Memory B cell (primary cell): ENCODE measurements at regions not wholly inside any gene's neighbourhood (a gene's known extent, or its start where the extent isn't known, plus 50 kb on each side); places are given as distances from the start of the nearest gene placed in this dataset.

Experiments
- ATAC-seq: fragments of 150-1000 bp; cut with Tn5 transposase; 2 replicates; pipeline ENCODE4 v1.10.0; 2021; ENCODE audit warnings: low read depth, mild to moderate bottlenecking, moderate library complexity
- DNase-seq, 2 donors: peaks; one replicate each; pipeline ENCODE4 v3.0.0; 2022; ENCODE audit warnings: low spot score in 2 of 2
- H3K27ac Mint-ChIP-seq: one replicate; pipeline ENCODE4 v1.8.0; 2022; ENCODE audit warnings: mild to moderate bottlenecking, moderate library complexity, mixed read lengths
- H3K27me3 Mint-ChIP-seq: one replicate; pipeline ENCODE4 v1.8.0; 2022; ENCODE audit warnings: mixed read lengths
- H3K36me3 Mint-ChIP-seq: one replicate; pipeline ENCODE4 v1.8.0; 2022; ENCODE audit warnings: mild to moderate bottlenecking, mixed read lengths
- H3K4me1 Mint-ChIP-seq: one replicate; pipeline ENCODE4 v1.8.0; 2022; ENCODE audit warnings: mixed read lengths
- H3K4me3 Mint-ChIP-seq: one replicate; pipeline ENCODE4 v1.8.0; 2022; ENCODE audit warnings: mild to moderate bottlenecking, moderate library complexity, mixed read lengths
- H3K9me3 Mint-ChIP-seq: one replicate; pipeline ENCODE4 v1.8.0; 2022; ENCODE audit warnings: mixed read lengths

GRCh38 chr14:66088656-66089055, 397.5 kb upstream of the CCDC196 start:
- H3K36me3 Mint-ChIP-seq: no peaks in the 10 kb centered on the region
- no peaks in the 10 kb centered on the region for H3K9me3 Mint-ChIP-seq
- no peaks in the 10 kb centered on the region for H3K4me1 Mint-ChIP-seq
- DNase-seq: no peak
- peaks cover 4% of the 10 kb centered on the region for H3K27me3 Mint-ChIP-seq
- no peak overlapping the region for H3K27ac Mint-ChIP-seq
- no peak for ATAC-seq
- H3K4me3 Mint-ChIP-seq: no peak overlapping the region

GRCh38 chr14:66092206-66092605, 394.0 kb upstream of the CCDC196 start:
- no peaks in the 10 kb centered on the region for H3K4me1 Mint-ChIP-seq
- no peak for DNase-seq
- ATAC-seq: no peak
- H3K36me3 Mint-ChIP-seq: no peaks in the 10 kb centered on the region
- H3K27me3 Mint-ChIP-seq: no peaks in the 10 kb centered on the region
- H3K4me3 Mint-ChIP-seq: no peak overlapping the region
- H3K9me3 Mint-ChIP-seq: no peaks in the 10 kb centered on the region
- H3K27ac Mint-ChIP-seq: no peak overlapping the region

- no peaks in the 10 kb centered on the region for H3K9me3 Mint-ChIP-seq
- H3K27ac Mint-ChIP-seq: no peak overlapping the region
- no peaks in the 10 kb centered on the region for H3K4me1 Mint-ChIP-seq
- no peak for DNase-seq
- no peaks in the 10 kb centered on the region for H3K36me3 Mint-ChIP-seq
- ATAC-seq: no peak
- H3K27me3 Mint-ChIP-seq: no peaks in the 10 kb centered on the region
- H3K4me3 Mint-ChIP-seq: no peak overlapping the region
Measured at GRCh38 chr14:66092748-66093147, 393.4 kb upstream of the CCDC196 start.

GRCh38 chr14:66094001-66094727, 392.0 kb upstream of the CCDC196 start:
- Mint-ChIP-seq H3K4me3 (no peak overlapping the region), H3K27me3 (no peaks in the 10 kb centered on the region), H3K4me1 (no peaks in the 10 kb centered on the region), H3K36me3 (no peaks in the 10 kb centered on the region), H3K27ac (no peak overlapping the region), H3K9me3 (no peaks in the 10 kb centered on the region)
- DNase-seq (no peak), ATAC-seq (no peak)

- Mint-ChIP-seq H3K36me3 (peaks cover 1% of the 10 kb centered on the region), H3K9me3 (no peaks in the 10 kb centered on the region), H3K4me1 (no peaks in the 10 kb centered on the region), H3K27me3 (peaks cover 3% of the 10 kb centered on the region), H3K27ac (no peak overlapping the region), H3K4me3 (no peak overlapping the region)
- DNase-seq (no peak), ATAC-seq (no peak)
Measured at GRCh38 chr14:66099451-66099850, 386.7 kb upstream of the CCDC196 start.

GRCh38 chr14:66099931-66100330, 386.2 kb upstream of the CCDC196 start:
- ATAC-seq (no peak), DNase-seq (no peak)
- Mint-ChIP-seq H3K27ac (no peak overlapping the region), H3K9me3 (no peaks in the 10 kb centered on the region), H3K36me3 (peaks cover 1% of the 10 kb centered on the region), H3K27me3 (peaks cover 3% of the 10 kb centered on the region), H3K4me1 (no peaks in the 10 kb centered on the region), H3K4me3 (no peak overlapping the region)

- Mint-ChIP-seq H3K36me3 (peaks cover 1% of the 10 kb centered on the region), H3K27ac (no peak overlapping the region), H3K27me3 (peaks cover 4% of the 10 kb centered on the region), H3K9me3 (no peaks in the 10 kb centered on the region), H3K4me1 (no peaks in the 10 kb centered on the region), H3K4me3 (no peak overlapping the region)
- ATAC-seq (no peak), DNase-seq (no peak)
Measured at GRCh38 chr14:66101662-66102061, 384.5 kb upstream of the CCDC196 start.

- H3K36me3 Mint-ChIP-seq: peaks cover 1% of the 10 kb centered on the region
- no peak overlapping the region for H3K4me3 Mint-ChIP-seq
- ATAC-seq (no peak), DNase-seq (no peak)
- no peaks in the 10 kb centered on the region for H3K9me3 Mint-ChIP-seq
- H3K27ac Mint-ChIP-seq: no peak overlapping the region
- H3K27me3 Mint-ChIP-seq: peaks cover 4% of the 10 kb centered on the region
- H3K4me1 Mint-ChIP-seq: no peaks in the 10 kb centered on the region
Measured at GRCh38 chr14:66104486-66104885, 381.7 kb upstream of the CCDC196 start.

- Mint-ChIP-seq H3K4me3 (no peak overlapping the region), H3K36me3 (peaks cover 1% of the 10 kb centered on the region), H3K27me3 (peaks cover 4% of the 10 kb centered on the region), H3K4me1 (no peaks in the 10 kb centered on the region), H3K9me3 (no peaks in the 10 kb centered on the region), H3K27ac (no peak overlapping the region)
- DNase-seq (no peak), ATAC-seq (no peak)
Measured at GRCh38 chr14:66105815-66106214, 380.4 kb upstream of the CCDC196 start.

- Mint-ChIP-seq H3K36me3 (no peaks in the 10 kb centered on the region), H3K27ac (no peak overlapping the region), H3K4me3 (no peak overlapping the region), H3K9me3 (no peaks in the 10 kb centered on the region), H3K4me1 (no peaks in the 10 kb centered on the region), H3K27me3 (peaks cover 6% of the 10 kb centered on the region)
- DNase-seq (no peak), ATAC-seq (no peak)
Measured at GRCh38 chr14:66109426-66109825, 376.7 kb upstream of the CCDC196 start.

GRCh38 chr14:66111891-66112290, 374.3 kb upstream of the CCDC196 start:
- Mint-ChIP-seq H3K9me3 (no peaks in the 10 kb centered on the region), H3K27me3 (peaks cover 5% of the 10 kb centered on the region), H3K4me1 (no peaks in the 10 kb centered on the region), H3K36me3 (no peaks in the 10 kb centered on the region), H3K4me3 (no peak overlapping the region), H3K27ac (no peak overlapping the region)
- ATAC-seq (no peak), DNase-seq (no peak)

- Mint-ChIP-seq H3K4me3 (no peak overlapping the region), H3K27ac (no peak overlapping the region), H3K27me3 (peaks cover 7% of the 10 kb centered on the region), H3K4me1 (no peaks in the 10 kb centered on the region), H3K9me3 (no peaks in the 10 kb centered on the region), H3K36me3 (peaks cover 2% of the 10 kb centered on the region)
- no peak for ATAC-seq
- DNase-seq: no peak
Measured at GRCh38 chr14:66114071-66114470, 372.1 kb upstream of the CCDC196 start.

- no peak for DNase-seq
Measured at GRCh38 chr14:66115740-66116502, 370.2 kb upstream of the CCDC196 start.

GRCh38 chr14:66116732-66117131, 369.4 kb upstream of the CCDC196 start:
- Mint-ChIP-seq H3K9me3 (no peaks in the 10 kb centered on the region), H3K27ac (no peak overlapping the region), H3K4me3 (no peak overlapping the region), H3K4me1 (no peaks in the 10 kb centered on the region), H3K27me3 (peaks cover 5% of the 10 kb centered on the region), H3K36me3 (peaks cover 2% of the 10 kb centered on the region)
- ATAC-seq: no peak
- DNase-seq: no peak

More at GRCh38 chr14:66115740-66116502, 370.2 kb upstream of the CCDC196 start:
- Mint-ChIP-seq H3K27ac (no peak overlapping the region), H3K9me3 (no peaks in the 10 kb centered on the region), H3K4me3 (no peak overlapping the region), H3K27me3 (peaks cover 7% of the 10 kb centered on the region), H3K4me1 (no peaks in the 10 kb centered on the region), H3K36me3 (peaks cover 2% of the 10 kb centered on the region)
- ATAC-seq: no peak

GRCh38 chr14:66117600-66117999, 368.6 kb upstream of the CCDC196 start:
- DNase-seq: no peak
- H3K27me3 Mint-ChIP-seq: peaks cover 5% of the 10 kb centered on the region
- ATAC-seq: no peak

More at GRCh38 chr14:66117600-66117999, 368.6 kb upstream of the CCDC196 start:
- Mint-ChIP-seq H3K4me3 (no peak overlapping the region), H3K27ac (no peak overlapping the region), H3K36me3 (peaks cover 2% of the 10 kb centered on the region), H3K9me3 (no peaks in the 10 kb centered on the region), H3K4me1 (no peaks in the 10 kb centered on the region)
